ENCODE measurements at regions not wholly inside any gene's neighbourhood (a gene's known extent, or its start where the extent isn't known, plus 50 kb on each side); places are given as distances from the start of the nearest gene placed in this dataset.

DNA sequence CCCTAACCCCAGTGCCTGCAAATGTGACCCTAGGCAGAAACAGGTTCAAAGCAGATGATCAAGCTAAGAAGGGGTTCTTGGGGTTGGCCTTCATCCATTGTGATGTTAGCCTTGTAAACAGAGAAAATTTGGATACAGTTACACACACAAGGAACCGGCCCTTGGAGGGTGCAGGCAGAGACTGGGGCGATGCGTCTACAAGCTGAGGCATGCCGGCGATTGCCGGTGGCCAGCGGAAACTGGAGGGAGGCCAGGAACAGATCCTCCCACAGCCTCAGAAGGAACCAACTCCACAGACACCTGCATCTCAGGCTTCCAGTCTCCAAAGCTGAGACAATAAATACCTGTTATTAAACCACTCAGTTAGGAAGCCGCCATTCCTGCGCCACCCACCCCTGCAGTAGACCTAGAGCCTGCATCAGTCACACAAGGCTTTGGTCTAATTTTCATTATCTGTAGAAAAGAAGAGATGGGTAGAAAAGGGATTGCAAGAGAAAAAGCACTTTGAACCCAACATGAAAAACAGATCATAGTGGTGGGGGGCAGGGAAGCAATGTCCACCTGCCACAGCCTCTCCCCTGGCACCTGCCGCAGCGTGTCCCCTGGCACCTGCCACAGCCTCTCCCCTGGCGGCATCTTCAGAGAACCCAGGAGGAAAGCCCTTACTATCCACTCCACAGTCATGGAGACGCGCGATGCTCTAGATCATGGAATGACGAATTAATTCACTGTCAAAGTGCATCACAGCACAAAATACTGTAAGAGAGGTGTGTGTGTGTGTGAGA, 119.7 kb upstream of the SOX1 start:
- TF ChIP-seq, protein P1, sequence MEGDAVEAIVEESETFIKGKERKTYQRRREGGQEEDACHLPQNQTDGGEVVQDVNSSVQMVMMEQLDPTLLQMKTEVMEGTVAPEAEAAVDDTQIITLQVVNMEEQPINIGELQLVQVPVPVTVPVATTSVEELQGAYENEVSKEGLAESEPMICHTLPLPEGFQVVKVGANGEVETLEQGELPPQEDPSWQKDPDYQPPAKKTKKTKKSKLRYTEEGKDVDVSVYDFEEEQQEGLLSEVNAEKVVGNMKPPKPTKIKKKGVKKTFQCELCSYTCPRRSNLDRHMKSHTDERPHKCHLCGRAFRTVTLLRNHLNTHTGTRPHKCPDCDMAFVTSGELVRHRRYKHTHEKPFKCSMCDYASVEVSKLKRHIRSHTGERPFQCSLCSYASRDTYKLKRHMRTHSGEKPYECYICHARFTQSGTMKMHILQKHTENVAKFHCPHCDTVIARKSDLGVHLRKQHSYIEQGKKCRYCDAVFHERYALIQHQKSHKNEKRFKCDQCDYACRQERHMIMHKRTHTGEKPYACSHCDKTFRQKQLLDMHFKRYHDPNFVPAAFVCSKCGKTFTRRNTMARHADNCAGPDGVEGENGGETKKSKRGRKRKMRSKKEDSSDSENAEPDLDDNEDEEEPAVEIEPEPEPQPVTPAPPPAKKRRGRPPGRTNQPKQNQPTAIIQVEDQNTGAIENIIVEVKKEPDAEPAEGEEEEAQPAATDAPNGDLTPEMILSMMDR (IDR thresholded peaks at IDR 0.05; ENCODE audit: borderline replicate concordance, extremely low read depth, insufficient read depth) = no peak
- Histone ChIP-seq H3K4me3 (ENCODE audit: low read length in 3 of 3) (no peak overlapping the region), H3K4me1 (ENCODE audit: control insufficient read depth in 2 of 3, insufficient read depth in 2 of 3, low read depth in 1 of 3, low read length in 3 of 3) (no peaks in the 10 kb centered on the region), H3K9ac (ENCODE audit: low read length in 3 of 3) (no peak overlapping the region), H3K27me3 (ENCODE audit: control insufficient read depth, insufficient read depth, low read length) (no peaks in the 10 kb centered on the region), H3K27ac (ENCODE audit: low read depth in 2 of 2, low read length in 2 of 2) (no peak overlapping the region), H3K36me3 (ENCODE audit: control insufficient read depth in 2 of 3, insufficient read depth in 3 of 3, low read length in 3 of 3) (no peaks in the 10 kb centered on the region), H3K9me3 (ENCODE audit: control insufficient read depth in 2 of 3, insufficient read depth in 1 of 3, low read length in 3 of 3) (peaks cover 0 to 8% (median 5%) of the 10 kb centered on the region in 3 donors)
- intact Hi-C loops (cut with DNase I) = no loop called here
- no peak for FAIRE-seq
- DNase-seq = peak in 1 of 5 donors; percentile 19

DNA sequence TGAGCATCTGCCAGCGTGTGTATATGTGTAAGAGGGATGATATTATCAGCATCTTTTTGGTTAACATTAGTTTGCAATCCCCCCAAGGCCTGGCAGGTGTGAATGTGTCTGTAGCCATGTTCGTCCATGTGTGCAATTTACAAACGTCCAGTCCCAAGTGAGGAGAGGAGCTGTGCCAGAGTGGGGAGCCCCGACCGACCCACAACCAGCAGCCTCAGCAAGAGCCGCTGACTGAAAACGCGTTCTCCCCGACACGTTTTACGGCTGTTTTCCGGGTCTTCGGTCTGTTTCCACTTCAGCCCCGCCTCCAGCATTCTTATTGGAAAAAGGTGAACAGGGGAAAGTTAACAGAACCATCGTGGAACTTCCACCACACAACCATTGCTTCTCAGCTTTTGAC, 119.1 kb upstream of the SOX1 start:
- H3K9ac ChIP-seq (ENCODE audit: low read length in 3 of 3) = no peak overlapping the region
- no peaks in the 10 kb centered on the region for H3K36me3 ChIP-seq (ENCODE audit: control insufficient read depth in 2 of 3, insufficient read depth in 3 of 3, low read length in 3 of 3)
- no peak overlapping the region for H3K27ac ChIP-seq (ENCODE audit: low read depth in 2 of 2, low read length in 2 of 2)
- DNase-seq = peak in 1 of 5 donors; percentile 16
- FAIRE-seq = no peak
- intact Hi-C loops (cut with DNase I) = no loop called here
- peaks cover 0 to 8% (median 5%) of the 10 kb centered on the region in 3 donors for H3K9me3 ChIP-seq (ENCODE audit: control insufficient read depth in 2 of 3, insufficient read depth in 1 of 3, low read length in 3 of 3)
- no peak overlapping the region for H3K4me3 ChIP-seq (ENCODE audit: low read length in 3 of 3)
- H3K27me3 ChIP-seq (ENCODE audit: control insufficient read depth, insufficient read depth, low read length) = no peaks in the 10 kb centered on the region
- H3K4me1 ChIP-seq (ENCODE audit: control insufficient read depth in 2 of 3, insufficient read depth in 2 of 3, low read depth in 1 of 3, low read length in 3 of 3) = no peaks in the 10 kb centered on the region
- TF ChIP-seq, protein P1 (IDR thresholded peaks at IDR 0.05; ENCODE audit: borderline replicate concordance, extremely low read depth, insufficient read depth) = no peak

DNA sequence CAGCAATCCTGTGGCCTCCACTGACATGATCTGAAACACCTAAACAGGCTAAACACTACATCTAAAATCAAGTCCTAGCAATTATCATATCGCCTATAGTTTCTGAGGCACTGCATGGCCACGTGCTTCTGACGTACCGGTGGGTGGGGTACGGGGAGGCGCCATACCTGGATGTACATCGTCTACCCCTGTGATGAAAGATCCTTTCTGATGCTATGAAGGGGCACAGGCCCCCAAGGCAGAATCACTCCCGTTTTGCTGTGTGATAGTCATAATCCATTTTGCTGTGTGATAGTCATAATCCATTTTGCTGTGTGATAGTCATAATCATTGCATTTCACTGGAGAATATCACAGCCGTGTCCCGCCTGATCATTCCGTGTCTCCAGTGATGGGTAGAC, 118.7 kb upstream of the SOX1 start:
- H3K27ac ChIP-seq (ENCODE audit: low read depth in 2 of 2, low read length in 2 of 2) = no peak overlapping the region
- TF ChIP-seq, protein P1 (IDR thresholded peaks at IDR 0.05; ENCODE audit: borderline replicate concordance, extremely low read depth, insufficient read depth) = no peak
- no peak overlapping the region for H3K4me3 ChIP-seq (ENCODE audit: low read length in 3 of 3)
- intact Hi-C loops (cut with DNase I) = no loop called here
- no peak for FAIRE-seq
- H3K4me1 ChIP-seq (ENCODE audit: control insufficient read depth in 2 of 3, insufficient read depth in 2 of 3, low read depth in 1 of 3, low read length in 3 of 3) = no peaks in the 10 kb centered on the region
- peak in 1 of 5 donors; percentile 8 for DNase-seq
- peaks cover 0 to 8% (median 5%) of the 10 kb centered on the region in 3 donors for H3K9me3 ChIP-seq (ENCODE audit: control insufficient read depth in 2 of 3, insufficient read depth in 1 of 3, low read length in 3 of 3)
- H3K27me3 ChIP-seq (ENCODE audit: control insufficient read depth, insufficient read depth, low read length) = no peaks in the 10 kb centered on the region
- no peaks in the 10 kb centered on the region for H3K36me3 ChIP-seq (ENCODE audit: control insufficient read depth in 2 of 3, insufficient read depth in 3 of 3, low read length in 3 of 3)
- no peak overlapping the region for H3K9ac ChIP-seq (ENCODE audit: low read length in 3 of 3)

Data from kidney (tissue), 13 donors.